B cell (primary cell): ENCODE measurements at regions not wholly inside any gene's neighbourhood (a gene's known extent, or its start where the extent isn't known, plus 50 kb on each side); places are given as distances from the start of the nearest gene placed in this dataset.

Source experiments
- EZH2 ChIP-seq: IDR thresholded peaks from 2 replicates; pipeline ENCODE4 v1.6.1; 2012; ENCODE audit warnings: borderline replicate concordance, low read depth, mild to moderate bottlenecking, moderate library complexity, low read length; ENCODE audit not compliant: insufficient read depth, poor library complexity, severe bottlenecking
- TF ChIP-seq, protein P1 (sequence below): fragments of 200-600 bp; IDR thresholded peaks from one replicate; pipeline ENCODE4 v1.8.0; 2022; ENCODE audit warnings: antibody characterized with exemption, mild to moderate bottlenecking

DNA sequence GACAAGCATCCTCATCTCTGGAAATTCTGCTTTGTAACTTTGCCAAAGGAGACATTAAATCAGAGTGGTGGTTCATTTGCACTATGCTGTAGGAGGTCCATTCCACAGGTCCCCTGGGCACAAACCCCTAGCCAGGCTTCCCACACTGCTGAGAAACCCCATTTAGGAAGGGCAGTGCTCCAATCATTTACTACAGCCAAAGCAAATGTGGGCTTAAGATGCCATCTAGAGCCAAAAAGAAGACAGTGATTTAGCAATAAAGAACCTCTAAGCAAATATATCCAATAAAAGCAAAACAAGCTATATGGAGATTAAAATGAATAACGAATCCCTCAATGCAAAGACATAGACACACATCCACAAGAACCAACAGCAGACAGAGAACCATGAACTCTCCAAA is 129.0 kb upstream of the ALDH1B1 start:
- TF ChIP-seq, protein P1, sequence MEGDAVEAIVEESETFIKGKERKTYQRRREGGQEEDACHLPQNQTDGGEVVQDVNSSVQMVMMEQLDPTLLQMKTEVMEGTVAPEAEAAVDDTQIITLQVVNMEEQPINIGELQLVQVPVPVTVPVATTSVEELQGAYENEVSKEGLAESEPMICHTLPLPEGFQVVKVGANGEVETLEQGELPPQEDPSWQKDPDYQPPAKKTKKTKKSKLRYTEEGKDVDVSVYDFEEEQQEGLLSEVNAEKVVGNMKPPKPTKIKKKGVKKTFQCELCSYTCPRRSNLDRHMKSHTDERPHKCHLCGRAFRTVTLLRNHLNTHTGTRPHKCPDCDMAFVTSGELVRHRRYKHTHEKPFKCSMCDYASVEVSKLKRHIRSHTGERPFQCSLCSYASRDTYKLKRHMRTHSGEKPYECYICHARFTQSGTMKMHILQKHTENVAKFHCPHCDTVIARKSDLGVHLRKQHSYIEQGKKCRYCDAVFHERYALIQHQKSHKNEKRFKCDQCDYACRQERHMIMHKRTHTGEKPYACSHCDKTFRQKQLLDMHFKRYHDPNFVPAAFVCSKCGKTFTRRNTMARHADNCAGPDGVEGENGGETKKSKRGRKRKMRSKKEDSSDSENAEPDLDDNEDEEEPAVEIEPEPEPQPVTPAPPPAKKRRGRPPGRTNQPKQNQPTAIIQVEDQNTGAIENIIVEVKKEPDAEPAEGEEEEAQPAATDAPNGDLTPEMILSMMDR: no peak
- no peak for TF ChIP-seq EZH2
